ENCODE measurements at regions not wholly inside any gene's neighbourhood (a gene's known extent, or its start where the extent isn't known, plus 50 kb on each side); places are given as distances from the start of the nearest gene placed in this dataset.
A peak's percentile ranks its signal among the peaks of the same experiment; 100 is the strongest.

DNA sequence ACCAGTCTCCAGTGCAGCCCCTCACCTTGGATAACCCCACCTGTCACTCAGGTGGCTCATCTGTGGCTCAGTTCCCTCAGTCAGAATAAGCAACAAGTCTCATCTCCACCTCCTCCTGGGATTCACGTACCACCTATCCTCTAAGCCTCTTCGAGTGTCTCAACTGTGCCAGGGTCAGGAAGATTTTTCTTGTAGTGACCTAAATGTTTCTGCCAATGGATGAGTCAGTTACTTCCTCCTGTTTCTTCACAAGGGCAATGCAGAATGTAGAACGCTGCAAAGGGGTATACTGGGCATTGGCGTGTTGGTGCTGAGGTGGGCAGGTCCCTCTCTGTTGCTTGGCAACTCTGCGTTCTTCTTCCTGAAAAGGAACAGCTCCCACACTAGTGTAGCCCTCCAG, 213.3 kb upstream of the CXCR4 start:
- no peaks in the 10 kb centered on the region for H3K4me1 ChIP-seq
- no peak overlapping the region for H3K4me3 ChIP-seq
- ATAC-seq (no peak), DNase-seq (no peak)
- WGBS (ENCODE audit: insufficient coverage, low coverage, low lambda C conversion rate, missing lambda C conversion rate): 55% methylated on average over 4 of the region's 5 CpGs
- no peaks in the 10 kb centered on the region for H3K9me3 ChIP-seq
- H3K27ac ChIP-seq: no peak overlapping the region
- TF ChIP-seq, protein P1, sequence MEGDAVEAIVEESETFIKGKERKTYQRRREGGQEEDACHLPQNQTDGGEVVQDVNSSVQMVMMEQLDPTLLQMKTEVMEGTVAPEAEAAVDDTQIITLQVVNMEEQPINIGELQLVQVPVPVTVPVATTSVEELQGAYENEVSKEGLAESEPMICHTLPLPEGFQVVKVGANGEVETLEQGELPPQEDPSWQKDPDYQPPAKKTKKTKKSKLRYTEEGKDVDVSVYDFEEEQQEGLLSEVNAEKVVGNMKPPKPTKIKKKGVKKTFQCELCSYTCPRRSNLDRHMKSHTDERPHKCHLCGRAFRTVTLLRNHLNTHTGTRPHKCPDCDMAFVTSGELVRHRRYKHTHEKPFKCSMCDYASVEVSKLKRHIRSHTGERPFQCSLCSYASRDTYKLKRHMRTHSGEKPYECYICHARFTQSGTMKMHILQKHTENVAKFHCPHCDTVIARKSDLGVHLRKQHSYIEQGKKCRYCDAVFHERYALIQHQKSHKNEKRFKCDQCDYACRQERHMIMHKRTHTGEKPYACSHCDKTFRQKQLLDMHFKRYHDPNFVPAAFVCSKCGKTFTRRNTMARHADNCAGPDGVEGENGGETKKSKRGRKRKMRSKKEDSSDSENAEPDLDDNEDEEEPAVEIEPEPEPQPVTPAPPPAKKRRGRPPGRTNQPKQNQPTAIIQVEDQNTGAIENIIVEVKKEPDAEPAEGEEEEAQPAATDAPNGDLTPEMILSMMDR (IDR thresholded peaks at IDR 0.05): no peak
- no peak for TF ChIP-seq POLR2A (IDR thresholded peaks at IDR 0.05)
- no peaks in the 10 kb centered on the region for H3K27me3 ChIP-seq
- intact Hi-C loops (cut with DNase I): no loop called here
- H3K36me3 ChIP-seq: no peaks in the 10 kb centered on the region

DNA sequence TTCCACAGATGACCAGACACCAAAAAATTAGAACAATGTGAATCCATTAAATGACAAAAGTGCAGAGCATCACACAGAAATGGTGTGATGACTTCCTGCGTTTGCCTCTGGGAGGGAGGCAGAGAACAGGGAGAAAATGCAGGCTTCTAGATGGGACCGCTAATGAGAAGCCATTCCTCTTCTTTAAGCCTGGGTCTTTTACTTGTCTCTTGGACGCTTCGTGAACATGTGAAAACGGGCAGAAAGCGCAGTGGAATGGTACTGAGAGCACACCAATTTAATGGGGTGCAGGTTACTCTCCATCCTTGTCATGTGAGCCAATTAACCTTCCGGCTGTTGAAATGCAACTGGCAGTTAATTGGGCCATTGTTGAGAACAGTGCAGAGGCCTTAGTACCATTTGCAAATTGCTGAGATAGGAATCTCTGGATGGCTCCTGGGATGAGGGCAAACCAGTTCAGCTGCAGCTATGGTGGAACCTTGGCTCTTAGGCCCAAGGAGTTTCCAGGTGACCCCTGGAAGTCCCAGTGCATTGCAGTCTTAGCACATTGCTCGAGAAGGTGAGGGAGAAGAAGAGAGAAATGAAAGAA, 210.4 kb upstream of the CXCR4 start:
- Histone ChIP-seq H3K36me3 (no peaks in the 10 kb centered on the region), H3K27me3 (no peaks in the 10 kb centered on the region), H3K4me1 (no peaks in the 10 kb centered on the region), H3K9me3 (no peaks in the 10 kb centered on the region), H3K4me3 (no peak overlapping the region), H3K27ac (no peak overlapping the region)
- no peak for DNase-seq
- WGBS (ENCODE audit: insufficient coverage, low coverage, low lambda C conversion rate, missing lambda C conversion rate): 47% methylated on average over 7 of the region's 8 CpGs
- TF ChIP-seq, protein P1 (IDR thresholded peaks at IDR 0.05): no peak
- no peak for TF ChIP-seq POLR2A (IDR thresholded peaks at IDR 0.05)
- intact Hi-C loops (cut with DNase I): no loop called here
- ATAC-seq: no peak

DNA sequence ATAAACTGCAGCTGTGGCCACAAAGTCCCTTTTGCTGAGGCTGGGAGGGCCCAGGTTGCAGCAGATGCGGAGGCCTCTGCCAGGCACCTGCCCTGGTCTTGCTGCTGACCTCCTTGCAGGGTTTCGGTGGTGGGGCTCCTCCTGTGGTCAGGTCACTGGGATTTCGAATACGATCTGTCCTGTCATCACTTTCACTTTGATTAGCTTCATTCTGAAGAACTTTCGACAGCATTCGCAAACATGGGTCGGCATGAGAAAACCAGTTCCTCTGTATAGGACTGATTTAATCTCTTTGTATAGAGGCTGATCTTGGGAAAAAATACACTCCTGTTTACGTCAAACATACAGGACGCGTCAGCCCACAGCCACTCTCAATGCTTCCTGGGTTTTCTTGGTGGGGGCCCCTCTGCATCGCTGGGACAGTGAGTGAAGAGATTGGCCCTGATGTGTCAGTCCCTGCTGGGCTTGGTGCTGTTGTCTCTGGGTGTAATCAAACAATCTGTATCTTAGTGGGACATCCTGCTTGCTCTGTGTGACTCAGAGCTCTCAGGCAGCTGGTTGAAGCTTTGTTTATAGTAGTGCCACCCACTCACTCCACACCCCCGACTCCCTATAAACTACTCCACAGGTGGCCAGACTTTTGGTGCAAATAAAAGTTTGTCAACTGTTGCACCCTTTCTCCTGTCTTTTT, 209.4 kb upstream of the CXCR4 start:
- no peak for TF ChIP-seq POLR2A (IDR thresholded peaks at IDR 0.05)
- TF ChIP-seq, protein P1 (IDR thresholded peaks at IDR 0.05): no peak
- ATAC-seq (peak; percentile 54 to 70 (median 62)), DNase-seq (no peak)
- no peak overlapping the region for H3K4me3 ChIP-seq
- H3K27ac ChIP-seq: no peak overlapping the region
- H3K9me3 ChIP-seq: no peaks in the 10 kb centered on the region
- H3K27me3 ChIP-seq: no peaks in the 10 kb centered on the region
- WGBS (ENCODE audit: insufficient coverage, low coverage, low lambda C conversion rate, missing lambda C conversion rate): 36% methylated on average over 10 of the region's 12 CpGs
- no peaks in the 10 kb centered on the region for H3K36me3 ChIP-seq
- intact Hi-C loops (cut with DNase I): no loop called here
- no peaks in the 10 kb centered on the region for H3K4me1 ChIP-seq

DNA sequence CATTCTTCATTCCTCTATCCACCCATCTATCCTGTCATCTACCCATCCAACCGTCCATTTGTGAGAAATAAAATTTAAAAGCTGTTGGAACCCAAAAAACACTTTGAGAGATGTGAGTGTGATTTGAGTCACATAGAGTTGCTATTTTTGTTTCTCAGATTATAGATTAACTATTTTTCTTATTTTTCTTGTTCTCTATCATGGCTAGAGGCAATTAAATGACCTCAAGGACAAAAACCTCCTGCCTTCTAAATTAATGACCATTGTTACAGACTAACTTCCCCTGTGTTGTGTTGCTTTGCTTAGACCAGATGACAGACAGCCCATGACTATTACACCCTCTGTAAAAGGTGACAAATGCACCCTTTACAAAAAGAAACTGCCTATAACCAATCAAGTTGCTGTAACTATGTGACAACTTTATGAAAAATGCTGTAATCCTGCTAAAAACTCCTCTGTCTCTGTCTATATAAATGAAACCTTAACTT, 207.9 kb upstream of the CXCR4 start:
- intact Hi-C loops (cut with DNase I): no loop called here
- Histone ChIP-seq H3K27ac (no peak overlapping the region), H3K9me3 (no peaks in the 10 kb centered on the region), H3K36me3 (no peaks in the 10 kb centered on the region), H3K27me3 (no peaks in the 10 kb centered on the region), H3K4me1 (no peaks in the 10 kb centered on the region), H3K4me3 (no peak overlapping the region)
- 50% methylated on average over 1 of the region's 1 CpG for WGBS (ENCODE audit: insufficient coverage, low coverage, low lambda C conversion rate, missing lambda C conversion rate)
- peak in 1 of 4 donors; percentile 19 for ATAC-seq
- TF ChIP-seq, protein P1 (IDR thresholded peaks at IDR 0.05): no peak
- TF ChIP-seq POLR2A (IDR thresholded peaks at IDR 0.05): no peak
- no peak for DNase-seq

Measured in right lobe of liver (tissue), 6 donors.